ENCODE measurements at regions not wholly inside any gene's neighbourhood (a gene's known extent, or its start where the extent isn't known, plus 50 kb on each side); places are given as distances from the start of the nearest gene placed in this dataset.

DNA sequence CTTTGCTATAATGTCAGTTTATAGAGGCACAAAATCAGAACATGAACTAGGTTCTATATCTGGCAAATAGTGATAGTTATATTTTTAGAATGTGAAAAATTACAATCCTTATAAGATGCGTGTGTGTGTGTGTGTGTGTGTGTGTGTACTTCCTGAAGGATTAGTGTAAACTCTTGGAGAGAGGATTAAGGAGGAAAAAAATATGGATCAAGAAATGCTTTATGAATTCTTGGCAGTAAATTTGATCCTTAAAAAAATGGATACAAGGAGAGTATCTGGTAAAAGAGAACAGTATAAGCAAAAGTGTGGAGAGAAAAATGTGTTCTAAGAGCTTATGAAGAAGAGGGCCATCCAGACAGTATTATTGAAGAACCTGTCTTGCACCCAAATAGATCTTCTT, 484.3 kb downstream of the ADRA2A start:
- H3K27ac ChIP-seq = no peak overlapping the region
- TF ChIP-seq, protein P1, sequence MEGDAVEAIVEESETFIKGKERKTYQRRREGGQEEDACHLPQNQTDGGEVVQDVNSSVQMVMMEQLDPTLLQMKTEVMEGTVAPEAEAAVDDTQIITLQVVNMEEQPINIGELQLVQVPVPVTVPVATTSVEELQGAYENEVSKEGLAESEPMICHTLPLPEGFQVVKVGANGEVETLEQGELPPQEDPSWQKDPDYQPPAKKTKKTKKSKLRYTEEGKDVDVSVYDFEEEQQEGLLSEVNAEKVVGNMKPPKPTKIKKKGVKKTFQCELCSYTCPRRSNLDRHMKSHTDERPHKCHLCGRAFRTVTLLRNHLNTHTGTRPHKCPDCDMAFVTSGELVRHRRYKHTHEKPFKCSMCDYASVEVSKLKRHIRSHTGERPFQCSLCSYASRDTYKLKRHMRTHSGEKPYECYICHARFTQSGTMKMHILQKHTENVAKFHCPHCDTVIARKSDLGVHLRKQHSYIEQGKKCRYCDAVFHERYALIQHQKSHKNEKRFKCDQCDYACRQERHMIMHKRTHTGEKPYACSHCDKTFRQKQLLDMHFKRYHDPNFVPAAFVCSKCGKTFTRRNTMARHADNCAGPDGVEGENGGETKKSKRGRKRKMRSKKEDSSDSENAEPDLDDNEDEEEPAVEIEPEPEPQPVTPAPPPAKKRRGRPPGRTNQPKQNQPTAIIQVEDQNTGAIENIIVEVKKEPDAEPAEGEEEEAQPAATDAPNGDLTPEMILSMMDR (IDR thresholded peaks at IDR 0.05) = no peak
- H3K4me3 ChIP-seq = no peak overlapping the region

DNA sequence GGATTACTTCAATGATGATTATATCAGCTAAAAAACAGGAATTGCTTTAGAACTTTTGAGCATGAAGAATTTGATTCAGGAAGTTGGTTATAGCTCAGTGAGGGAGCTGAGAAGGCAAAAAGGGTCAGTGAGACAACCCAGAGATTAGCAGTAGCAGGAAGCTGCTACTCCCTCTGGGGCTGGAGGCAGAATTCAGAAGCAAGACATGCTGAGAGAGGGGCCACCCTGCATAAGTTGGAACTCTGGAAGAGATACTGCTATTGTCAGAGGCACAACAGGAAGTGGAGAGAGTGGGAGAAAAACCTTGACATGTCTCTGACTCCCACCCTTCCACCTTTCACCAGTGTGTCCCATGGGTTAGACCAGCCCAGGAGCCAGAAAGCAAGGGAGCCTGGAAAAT, 488.7 kb downstream of the ADRA2A start:
- Histone ChIP-seq H3K4me3 (no peak overlapping the region), H3K27ac (no peak overlapping the region)
- TF ChIP-seq, protein P1 (IDR thresholded peaks at IDR 0.05) = no peak
- DNase-seq (ENCODE audit: low spot score) = no peak

More for the DNA sequence above, 484.3 kb downstream of the ADRA2A start:
- no peak for DNase-seq (ENCODE audit: low spot score)

DNA sequence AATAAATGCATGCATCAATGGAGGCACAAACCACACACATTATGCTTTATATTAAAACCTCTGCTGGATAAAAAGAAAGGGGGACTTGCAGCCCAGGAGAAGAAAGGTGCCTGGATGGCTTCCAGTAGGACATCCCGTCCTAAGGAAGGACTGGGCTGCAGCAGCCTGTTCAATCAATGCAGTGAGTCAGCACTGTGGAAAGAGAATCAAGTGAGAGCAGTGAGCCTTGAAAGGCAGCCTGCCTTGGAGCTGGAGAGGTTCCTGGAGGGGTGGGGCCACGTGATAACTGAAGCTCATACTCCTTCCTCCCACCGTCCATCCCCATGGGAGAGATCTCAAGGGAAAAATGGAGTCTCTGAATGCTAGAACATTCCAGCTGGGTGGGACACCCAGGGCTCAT, 501.2 kb downstream of the ADRA2A start:
- Histone ChIP-seq H3K4me3 (no peak overlapping the region), H3K27ac (no peak overlapping the region)
- TF ChIP-seq, protein P1 (IDR thresholded peaks at IDR 0.05) = no peak
- no peak for DNase-seq (ENCODE audit: low spot score)

DNA sequence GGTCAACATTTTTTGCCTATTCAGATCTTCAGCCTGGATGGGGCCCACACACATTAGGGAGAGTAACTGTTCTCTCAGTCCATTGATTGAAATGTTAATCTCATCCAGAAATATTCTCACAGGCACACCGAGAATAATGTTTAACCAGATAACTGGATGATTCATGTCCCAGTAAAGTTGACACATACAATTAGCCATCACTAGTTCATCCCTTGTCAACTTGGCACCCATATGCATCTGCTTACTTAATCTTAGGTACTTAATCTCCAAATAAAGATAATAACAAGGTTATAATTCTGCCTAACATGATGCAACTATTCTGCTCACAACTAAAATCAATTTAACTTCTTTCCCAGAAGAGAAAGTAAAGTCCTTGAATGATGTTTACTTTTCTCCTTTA, 502.6 kb downstream of the ADRA2A start:
- Histone ChIP-seq H3K4me3 (no peak overlapping the region), H3K27ac (no peak overlapping the region)
- TF ChIP-seq, protein P1 (IDR thresholded peaks at IDR 0.05) = no peak
- DNase-seq (ENCODE audit: low spot score) = no peak

DNA sequence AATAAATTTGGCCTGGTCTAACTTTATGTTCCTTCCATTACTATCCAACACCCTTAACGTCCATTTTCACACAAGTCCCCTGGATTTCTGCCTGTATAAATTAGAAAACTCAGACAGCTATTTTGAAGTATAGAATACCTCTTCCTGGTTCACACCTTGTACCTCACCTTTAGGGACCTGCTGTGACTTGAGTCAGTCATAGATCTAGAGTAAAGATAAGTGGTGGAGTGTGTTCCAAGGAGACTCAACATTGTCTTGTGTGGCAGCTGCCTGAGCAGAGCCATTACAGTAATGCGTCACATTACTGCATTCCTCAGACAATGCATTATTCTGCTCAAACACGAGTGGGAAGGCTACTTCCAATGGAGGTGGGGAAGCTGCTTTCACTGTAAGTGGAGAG, 513.9 kb downstream of the ADRA2A start:
- no peak overlapping the region for H3K4me3 ChIP-seq
- TF ChIP-seq, protein P1 (IDR thresholded peaks at IDR 0.05) = no peak
- DNase-seq (ENCODE audit: low spot score) = no peak
- H3K27ac ChIP-seq = no peak overlapping the region

DNA sequence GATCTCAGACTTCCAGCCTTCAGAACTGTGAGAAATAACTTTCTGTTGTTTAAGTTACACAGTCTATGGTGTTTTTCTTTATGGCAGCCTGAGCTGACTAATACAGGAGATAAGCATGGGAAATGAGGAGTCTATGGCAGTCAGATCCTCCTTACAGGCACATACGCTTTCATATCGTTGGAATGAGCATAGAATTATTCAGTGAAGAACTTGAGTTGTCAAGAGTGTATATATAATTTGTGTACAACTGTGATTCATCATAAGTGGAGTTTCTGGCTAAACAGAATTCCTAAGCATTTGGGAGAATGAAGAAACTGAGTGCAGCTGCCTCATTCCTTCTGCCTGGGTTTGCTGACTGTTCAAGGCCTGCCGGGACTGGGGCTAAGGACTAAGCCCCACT, 516.7 kb downstream of the ADRA2A start:
- Histone ChIP-seq H3K27ac (no peak overlapping the region), H3K4me3 (no peak overlapping the region)
- TF ChIP-seq, protein P1 (IDR thresholded peaks at IDR 0.05) = no peak
- DNase-seq (ENCODE audit: low spot score) = no peak

DNA sequence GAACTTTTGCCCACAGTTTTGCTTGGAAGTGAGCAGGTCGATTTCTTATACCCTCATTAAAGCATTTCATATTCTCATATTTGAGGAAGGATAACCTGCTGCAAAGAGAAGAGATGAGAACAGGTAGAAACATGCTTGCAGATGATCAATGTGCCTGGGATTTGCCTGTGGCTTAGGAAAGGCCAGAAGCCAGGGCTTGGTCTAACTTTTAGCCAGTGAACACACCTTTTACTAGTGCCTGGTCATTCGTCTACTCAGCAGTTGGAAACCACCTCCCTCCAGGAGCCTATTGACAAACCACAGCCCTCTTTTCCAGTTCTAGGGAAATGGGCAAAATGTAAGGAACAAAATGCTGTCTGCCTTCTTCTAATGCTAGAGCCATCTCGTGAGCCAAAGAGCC, 518.3 kb downstream of the ADRA2A start:
- TF ChIP-seq, protein P1 (IDR thresholded peaks at IDR 0.05) = no peak
- Histone ChIP-seq H3K4me3 (no peak overlapping the region), H3K27ac (no peak overlapping the region)
- DNase-seq (ENCODE audit: low spot score) = no peak
